GM12874 (cell line): ENCODE measurements at regions not wholly inside any gene's neighbourhood (a gene's known extent, or its start where the extent isn't known, plus 50 kb on each side); places are given as distances from the start of the nearest gene placed in this dataset.

ENCODE experiments used
- TF ChIP-seq, protein P1 (sequence below): IDR thresholded peaks from 2 replicates; pipeline ENCODE4 v1.5.1; 2011; ENCODE audit warnings: low read depth, mild to moderate bottlenecking, control low read depth, low read length, moderate library complexity; ENCODE audit not compliant: insufficient read depth

DNA sequence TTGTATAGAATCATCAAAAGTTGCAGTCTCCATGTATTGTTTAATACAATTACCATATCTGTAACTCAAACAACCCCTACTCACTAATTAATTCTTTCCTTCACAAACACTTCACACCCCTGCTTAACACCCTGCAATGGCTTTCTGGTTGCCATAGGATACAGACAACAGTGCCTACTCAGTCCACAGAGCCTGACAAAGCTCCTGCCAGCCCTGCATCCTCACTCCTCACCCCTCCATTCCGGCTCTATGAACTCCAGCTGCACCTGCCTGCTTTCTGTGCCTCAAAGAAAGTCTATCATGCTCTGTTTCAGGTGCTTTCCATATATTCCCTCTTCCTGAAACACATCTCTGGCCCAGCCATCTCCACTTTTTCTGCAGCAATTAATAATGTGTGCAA, 253.4 kb downstream of the HACE1 start:
- TF ChIP-seq, protein P1, sequence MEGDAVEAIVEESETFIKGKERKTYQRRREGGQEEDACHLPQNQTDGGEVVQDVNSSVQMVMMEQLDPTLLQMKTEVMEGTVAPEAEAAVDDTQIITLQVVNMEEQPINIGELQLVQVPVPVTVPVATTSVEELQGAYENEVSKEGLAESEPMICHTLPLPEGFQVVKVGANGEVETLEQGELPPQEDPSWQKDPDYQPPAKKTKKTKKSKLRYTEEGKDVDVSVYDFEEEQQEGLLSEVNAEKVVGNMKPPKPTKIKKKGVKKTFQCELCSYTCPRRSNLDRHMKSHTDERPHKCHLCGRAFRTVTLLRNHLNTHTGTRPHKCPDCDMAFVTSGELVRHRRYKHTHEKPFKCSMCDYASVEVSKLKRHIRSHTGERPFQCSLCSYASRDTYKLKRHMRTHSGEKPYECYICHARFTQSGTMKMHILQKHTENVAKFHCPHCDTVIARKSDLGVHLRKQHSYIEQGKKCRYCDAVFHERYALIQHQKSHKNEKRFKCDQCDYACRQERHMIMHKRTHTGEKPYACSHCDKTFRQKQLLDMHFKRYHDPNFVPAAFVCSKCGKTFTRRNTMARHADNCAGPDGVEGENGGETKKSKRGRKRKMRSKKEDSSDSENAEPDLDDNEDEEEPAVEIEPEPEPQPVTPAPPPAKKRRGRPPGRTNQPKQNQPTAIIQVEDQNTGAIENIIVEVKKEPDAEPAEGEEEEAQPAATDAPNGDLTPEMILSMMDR = no peak

DNA sequence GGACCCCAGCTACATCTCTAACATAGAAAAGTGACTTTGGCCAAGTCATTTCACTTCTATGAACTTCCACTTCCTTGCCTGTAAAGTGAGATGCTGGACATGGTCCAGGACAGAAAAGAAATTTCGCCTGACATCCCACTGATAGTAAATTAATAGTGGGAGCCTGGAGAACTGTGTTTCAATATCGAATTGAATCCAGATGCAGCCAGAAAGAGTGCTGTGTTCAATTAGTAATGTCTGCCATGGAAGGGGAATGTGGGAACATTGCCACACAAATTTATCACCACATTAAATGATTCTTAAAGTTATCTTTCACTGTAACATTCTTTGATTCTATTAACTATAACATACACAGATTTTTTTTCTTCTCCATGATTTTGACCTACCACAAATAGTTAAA, 255.0 kb downstream of the HACE1 start:
- TF ChIP-seq, protein P1 = no peak

DNA sequence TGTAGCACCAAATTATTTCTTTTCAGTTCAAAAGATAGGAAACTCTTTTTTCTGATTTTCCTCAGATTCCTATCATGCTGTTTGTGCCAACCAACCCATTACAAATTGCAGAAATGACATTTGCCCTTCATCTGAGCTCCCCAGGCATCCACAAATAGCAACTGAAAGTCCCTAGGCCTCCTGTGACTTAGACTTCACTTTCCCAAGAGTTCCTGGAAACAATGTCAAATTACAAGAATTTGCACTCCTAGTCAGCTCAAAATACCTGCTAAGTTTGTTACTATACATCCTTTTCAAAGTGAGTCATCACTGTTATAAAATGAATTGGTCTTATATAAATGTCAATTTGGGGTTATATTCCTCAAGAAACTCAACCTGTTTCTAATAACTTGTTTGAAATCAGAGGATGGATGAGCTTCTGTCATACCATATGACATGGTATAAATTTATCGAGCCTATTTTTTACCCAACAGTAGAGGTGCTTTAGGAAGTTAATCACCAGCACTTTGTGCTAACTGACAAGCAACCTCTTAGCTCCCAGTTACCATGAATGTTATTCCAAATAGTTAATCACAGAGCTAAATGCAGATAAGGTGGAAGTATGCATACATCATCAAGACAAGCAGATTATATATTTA, 256.5 kb downstream of the HACE1 start:
- TF ChIP-seq, protein P1 = no peak

DNA sequence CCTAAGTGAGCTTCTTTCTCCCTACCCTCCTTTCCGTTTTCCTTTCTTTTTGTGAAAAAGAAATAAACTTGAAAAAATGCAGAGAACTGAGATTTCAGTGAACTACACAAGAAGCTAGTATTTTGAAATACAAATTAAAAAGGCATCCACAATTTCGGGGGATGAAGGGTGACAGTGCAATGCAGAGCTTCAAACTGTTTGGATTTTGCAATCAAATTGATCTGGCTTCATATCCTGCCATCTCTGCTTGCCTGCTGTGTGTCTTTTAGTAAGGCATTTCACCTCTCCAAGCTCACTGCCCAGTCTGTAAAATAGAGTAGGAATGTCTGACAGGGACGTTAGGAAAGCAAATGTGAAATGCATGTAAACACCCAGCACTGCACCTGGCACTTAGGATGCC, 258.0 kb downstream of the HACE1 start:
- TF ChIP-seq, protein P1 = no peak

DNA sequence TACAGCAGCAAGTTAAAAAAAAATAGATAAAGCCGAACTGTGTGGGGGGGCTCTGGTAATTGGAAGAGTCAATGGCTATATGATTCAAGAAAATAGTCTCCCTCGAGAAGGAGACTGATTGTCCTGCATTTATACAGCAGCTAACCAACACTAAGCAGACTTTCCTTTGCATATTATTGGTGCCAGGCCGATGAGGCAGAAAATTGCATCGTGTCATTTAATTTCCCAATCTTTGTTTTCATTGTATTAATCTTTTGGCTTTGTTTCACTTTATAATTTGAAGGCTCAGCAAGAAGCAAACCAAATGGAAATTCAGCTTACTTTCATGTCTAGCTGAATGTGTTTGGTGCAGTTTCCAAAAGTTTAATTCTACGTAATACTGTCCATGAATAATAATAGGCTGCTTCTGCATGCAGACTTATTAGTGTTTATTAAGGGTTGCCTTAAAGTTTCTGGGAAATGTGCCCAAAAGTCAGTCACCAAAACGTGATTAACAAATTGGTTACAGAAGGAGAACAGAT, 258.5 kb downstream of the HACE1 start:
- TF ChIP-seq, protein P1 = no peak

DNA sequence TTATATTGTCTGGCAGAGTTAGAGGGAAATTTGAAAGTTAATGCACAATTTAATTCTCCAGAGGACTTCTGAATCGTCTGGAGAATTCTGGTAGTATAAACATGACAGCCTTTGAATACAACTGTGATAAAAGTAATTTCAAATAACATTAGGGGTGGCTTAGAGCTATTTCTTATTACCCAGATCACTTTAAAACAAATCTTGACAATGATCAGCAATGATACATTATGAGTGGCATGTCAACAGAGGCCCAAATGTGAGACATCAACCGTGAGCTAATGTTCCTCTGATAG, 259.1 kb downstream of the HACE1 start:
- TF ChIP-seq, protein P1 = no peak

DNA sequence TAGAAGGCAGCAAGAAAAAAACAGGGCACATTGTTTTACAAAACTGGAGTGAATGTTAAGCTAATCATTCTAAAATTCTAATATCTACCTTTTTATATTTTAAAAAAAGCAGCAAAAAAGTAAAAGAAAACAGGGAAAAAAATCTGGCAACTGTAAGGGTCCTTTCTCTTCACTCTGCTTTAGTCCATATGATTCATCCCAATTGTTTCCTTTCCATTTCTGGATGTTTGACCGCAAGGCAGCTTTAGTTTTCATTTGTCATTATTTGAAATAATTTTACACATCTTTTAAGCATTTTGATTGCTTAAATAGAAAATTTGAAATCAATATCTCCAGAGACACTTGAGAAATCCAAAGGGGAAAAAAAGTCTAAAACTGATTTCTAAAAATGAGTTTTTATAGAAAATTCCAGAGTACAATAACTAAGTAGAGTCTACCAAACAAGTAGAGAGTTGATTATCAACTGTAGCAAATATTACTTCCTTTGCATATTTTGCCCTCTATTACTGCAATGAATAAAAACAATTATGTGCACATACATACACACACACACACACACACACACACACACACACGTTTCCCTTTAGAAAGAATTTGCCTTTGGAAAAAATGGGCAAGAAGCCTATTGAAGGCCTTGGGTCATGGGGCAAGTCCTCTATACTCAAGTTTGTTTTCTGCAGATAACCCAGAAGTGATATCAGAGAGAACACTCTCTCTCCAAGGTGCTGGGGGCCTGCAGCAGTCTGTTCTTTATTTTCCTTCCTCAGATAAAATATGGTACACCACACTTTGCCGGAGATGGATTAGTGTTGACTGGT, 259.7 kb downstream of the HACE1 start:
- TF ChIP-seq, protein P1 = no peak
